ENCODE measurements at regions not wholly inside any gene's neighbourhood (a gene's known extent, or its start where the extent isn't known, plus 50 kb on each side); places are given as distances from the start of the nearest gene placed in this dataset.

GRCh38 chr16:9351440-9351839, 260.0 kb downstream of the HAPSTR1 start:
- Histone ChIP-seq H3K4me1 (ENCODE audit: control insufficient read depth, insufficient read depth, low read length) (no peaks in the 10 kb centered on the region), H3K9me3 (ENCODE audit: control insufficient read depth, insufficient read depth, low read length) (no peaks in the 10 kb centered on the region), H3K36me3 (ENCODE audit: control insufficient read depth, insufficient read depth, low read length) (no peaks in the 10 kb centered on the region), H3K27ac (ENCODE audit: low read length) (no peak overlapping the region), H3K4me3 (ENCODE audit: low read length) (no peak overlapping the region), H3K27me3 (ENCODE audit: control insufficient read depth, insufficient read depth, low read length) (no peaks in the 10 kb centered on the region)
- no CpG with 5 or more reads among the region's 6 CpGs for WGBS (ENCODE audit: insufficient coverage, insufficient read length)
- DNase-seq (ENCODE audit: low read depth, low spot score) = no peak

DNA sequence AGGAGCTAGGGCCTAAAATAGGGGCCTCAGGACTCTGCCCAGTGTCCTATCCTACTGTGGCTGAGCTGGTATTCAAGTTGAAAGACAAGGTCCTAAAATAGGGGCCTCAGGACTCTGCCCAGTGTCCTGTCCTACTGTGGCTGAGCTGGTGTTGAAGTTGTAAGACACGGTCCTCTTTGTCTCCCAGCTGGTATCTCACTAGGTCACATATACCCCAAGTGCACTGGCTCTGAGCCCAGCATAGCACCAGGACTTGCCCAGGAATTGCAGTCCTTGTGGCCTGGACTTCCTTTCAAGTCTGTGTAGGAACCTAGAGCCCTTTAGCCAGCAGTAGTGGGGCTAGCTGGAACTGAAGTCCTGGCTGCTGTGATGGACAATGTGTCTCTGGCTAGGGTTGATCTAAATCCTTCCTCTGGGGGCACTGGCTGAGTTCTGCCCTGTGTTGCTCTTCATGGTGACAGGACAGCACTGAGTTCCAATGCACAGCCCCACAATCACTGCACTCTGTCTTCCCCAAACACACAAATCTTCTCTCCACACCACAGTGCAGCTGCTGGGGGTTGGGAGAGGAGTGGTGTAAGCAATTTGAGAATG, 260.5 kb downstream of the HAPSTR1 start:
- no CpG with 5 or more reads among the region's 1 CpG for WGBS (ENCODE audit: insufficient coverage, insufficient read length)
- Histone ChIP-seq H3K36me3 (ENCODE audit: control insufficient read depth, insufficient read depth, low read length) (no peaks in the 10 kb centered on the region), H3K4me3 (ENCODE audit: low read length) (no peak overlapping the region), H3K27me3 (ENCODE audit: control insufficient read depth, insufficient read depth, low read length) (no peaks in the 10 kb centered on the region), H3K9me3 (ENCODE audit: control insufficient read depth, insufficient read depth, low read length) (no peaks in the 10 kb centered on the region), H3K4me1 (ENCODE audit: control insufficient read depth, insufficient read depth, low read length) (no peaks in the 10 kb centered on the region), H3K27ac (ENCODE audit: low read length) (no peak overlapping the region)
- DNase-seq (ENCODE audit: low read depth, low spot score) = no peak

DNA sequence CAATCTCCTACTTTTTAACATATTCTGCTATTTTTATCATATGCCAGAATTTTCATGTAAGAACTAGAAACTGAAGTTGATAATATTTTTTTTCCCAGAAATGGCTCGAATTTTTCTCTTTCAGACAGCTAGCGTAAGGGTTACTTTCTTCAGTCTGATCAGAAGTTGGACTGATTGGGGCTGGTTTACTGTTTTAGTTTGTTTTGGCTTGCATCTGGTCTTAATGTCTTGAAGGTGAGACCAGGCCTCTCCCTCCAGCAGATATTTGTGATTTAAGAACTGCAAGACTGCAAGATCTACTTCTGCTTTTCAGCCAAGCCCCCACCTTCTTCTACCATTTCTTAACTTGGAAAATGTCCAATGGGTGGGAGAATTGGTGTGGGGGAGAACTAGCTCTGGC, 266.4 kb downstream of the HAPSTR1 start:
- WGBS (ENCODE audit: insufficient coverage, insufficient read length) = no CpG with 5 or more reads among the region's 2 CpGs
- no peak for DNase-seq (ENCODE audit: low read depth, low spot score)
- Histone ChIP-seq H3K4me1 (ENCODE audit: control insufficient read depth, insufficient read depth, low read length) (no peaks in the 10 kb centered on the region), H3K4me3 (ENCODE audit: low read length) (no peak overlapping the region), H3K9me3 (ENCODE audit: control insufficient read depth, insufficient read depth, low read length) (no peaks in the 10 kb centered on the region), H3K27ac (ENCODE audit: low read length) (no peak overlapping the region), H3K27me3 (ENCODE audit: control insufficient read depth, insufficient read depth, low read length) (no peaks in the 10 kb centered on the region), H3K36me3 (ENCODE audit: control insufficient read depth, insufficient read depth, low read length) (no peaks in the 10 kb centered on the region)

DNA sequence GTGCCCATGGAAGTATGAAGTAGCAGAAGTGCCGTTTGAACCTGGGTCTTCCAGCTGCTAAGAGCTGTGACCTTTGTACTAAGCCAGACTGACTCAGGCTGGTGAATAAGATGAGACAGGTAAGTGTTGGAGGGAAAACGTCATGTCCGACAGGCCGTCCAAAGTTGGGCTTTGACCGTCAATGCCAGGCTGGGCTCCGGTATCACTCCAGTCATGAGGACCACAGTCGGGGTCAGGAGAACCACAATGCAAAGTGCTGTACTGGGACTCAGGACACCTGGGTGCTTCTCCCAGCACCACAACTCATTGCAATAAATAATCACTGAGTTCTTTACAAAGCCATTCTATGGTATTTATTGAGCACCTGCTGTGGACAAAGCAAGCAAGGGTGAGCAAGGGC, 268.6 kb downstream of the HAPSTR1 start:
- Histone ChIP-seq H3K27ac (ENCODE audit: low read length) (no peak overlapping the region), H3K36me3 (ENCODE audit: control insufficient read depth, insufficient read depth, low read length) (no peaks in the 10 kb centered on the region), H3K9me3 (ENCODE audit: control insufficient read depth, insufficient read depth, low read length) (no peaks in the 10 kb centered on the region), H3K27me3 (ENCODE audit: control insufficient read depth, insufficient read depth, low read length) (no peaks in the 10 kb centered on the region), H3K4me1 (ENCODE audit: control insufficient read depth, insufficient read depth, low read length) (no peaks in the 10 kb centered on the region), H3K4me3 (ENCODE audit: low read length) (no peak overlapping the region)
- WGBS (ENCODE audit: insufficient coverage, insufficient read length) = no CpG with 5 or more reads among the region's 7 CpGs
- DNase-seq (ENCODE audit: low read depth, low spot score) = no peak

- Histone ChIP-seq H3K36me3 (ENCODE audit: control insufficient read depth, insufficient read depth, low read length) (no peaks in the 10 kb centered on the region), H3K27me3 (ENCODE audit: control insufficient read depth, insufficient read depth, low read length) (no peaks in the 10 kb centered on the region), H3K4me1 (ENCODE audit: control insufficient read depth, insufficient read depth, low read length) (no peaks in the 10 kb centered on the region), H3K27ac (ENCODE audit: low read length) (no peak overlapping the region), H3K9me3 (ENCODE audit: control insufficient read depth, insufficient read depth, low read length) (no peaks in the 10 kb centered on the region), H3K4me3 (ENCODE audit: low read length) (no peak overlapping the region)
- DNase-seq (ENCODE audit: low read depth, low spot score) = no peak
- no CpG with 5 or more reads among the region's 8 CpGs for WGBS (ENCODE audit: insufficient coverage, insufficient read length)
These were observed 270.6 kb downstream of the HAPSTR1 start for GRCh38 chr16:9362050-9362449.

- Histone ChIP-seq H3K9me3 (ENCODE audit: control insufficient read depth, insufficient read depth, low read length) (no peaks in the 10 kb centered on the region), H3K27ac (ENCODE audit: low read length) (no peak overlapping the region), H3K27me3 (ENCODE audit: control insufficient read depth, insufficient read depth, low read length) (no peaks in the 10 kb centered on the region), H3K4me3 (ENCODE audit: low read length) (no peak overlapping the region), H3K4me1 (ENCODE audit: control insufficient read depth, insufficient read depth, low read length) (no peaks in the 10 kb centered on the region), H3K36me3 (ENCODE audit: control insufficient read depth, insufficient read depth, low read length) (no peaks in the 10 kb centered on the region)
- no CpG with 5 or more reads among the region's 3 CpGs for WGBS (ENCODE audit: insufficient coverage, insufficient read length)
- no peak for DNase-seq (ENCODE audit: low read depth, low spot score)
These were observed 271.2 kb downstream of the HAPSTR1 start for GRCh38 chr16:9362604-9363003.

DNA sequence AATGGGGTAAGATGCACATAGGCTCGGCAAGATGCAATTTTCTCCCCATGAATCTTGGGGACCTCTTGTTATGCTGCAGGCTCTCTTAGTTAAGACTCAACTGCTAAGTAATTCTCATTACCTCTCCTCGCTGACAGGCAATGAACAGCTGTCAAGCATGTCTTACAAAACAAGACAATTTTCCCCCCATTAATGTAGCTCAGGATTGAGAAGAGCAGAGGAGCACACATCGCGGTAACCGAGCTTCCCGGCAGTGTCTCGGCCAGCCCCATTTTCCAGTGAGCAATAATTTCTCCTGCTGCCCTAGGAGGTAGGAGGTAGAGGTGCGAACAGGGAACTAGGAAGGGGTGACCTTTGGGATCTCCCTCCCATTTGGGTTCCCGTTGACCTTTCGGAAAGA, 272.1 kb downstream of the HAPSTR1 start:
- Histone ChIP-seq H3K4me1 (ENCODE audit: control insufficient read depth, insufficient read depth, low read length) (no peaks in the 10 kb centered on the region), H3K9me3 (ENCODE audit: control insufficient read depth, insufficient read depth, low read length) (no peaks in the 10 kb centered on the region), H3K36me3 (ENCODE audit: control insufficient read depth, insufficient read depth, low read length) (no peaks in the 10 kb centered on the region), H3K4me3 (ENCODE audit: low read length) (no peak overlapping the region), H3K27ac (ENCODE audit: low read length) (no peak overlapping the region), H3K27me3 (ENCODE audit: control insufficient read depth, insufficient read depth, low read length) (no peaks in the 10 kb centered on the region)
- no peak for DNase-seq (ENCODE audit: low read depth, low spot score)
- WGBS (ENCODE audit: insufficient coverage, insufficient read length) = no CpG with 5 or more reads among the region's 10 CpGs

DNA sequence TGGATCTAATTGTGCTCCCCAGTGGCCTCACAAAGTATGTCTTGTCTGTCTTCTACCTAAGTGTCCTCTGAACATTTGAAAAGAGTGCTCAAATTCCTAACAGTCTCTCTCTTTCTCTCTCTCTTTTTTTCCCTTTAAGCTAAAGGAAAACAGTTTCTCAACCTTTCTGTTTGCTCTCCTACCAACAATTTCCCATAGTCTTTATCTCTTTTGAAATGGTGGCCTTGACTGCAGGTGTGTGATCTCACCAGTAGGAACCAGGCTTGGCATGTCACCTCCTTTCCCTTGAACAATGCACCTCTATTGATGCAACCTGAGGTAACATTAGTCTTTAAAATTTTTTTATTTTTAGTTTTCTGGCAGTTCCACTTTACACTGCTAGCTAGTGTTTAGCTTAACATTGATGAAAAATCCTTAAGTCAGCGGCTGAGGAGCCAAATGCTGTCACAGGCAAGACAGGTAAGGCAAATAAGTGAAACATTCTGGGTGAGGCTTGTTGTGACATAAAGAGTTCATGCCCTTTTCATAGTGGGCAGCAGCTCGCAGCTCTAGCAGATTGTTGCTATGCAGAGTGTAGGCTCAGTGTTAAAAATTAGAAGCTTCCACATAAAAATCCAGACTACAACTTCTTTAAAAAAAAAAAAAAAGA, 273.4 kb downstream of the HAPSTR1 start:
- no peaks in the 10 kb centered on the region for H3K4me1 ChIP-seq (ENCODE audit: control insufficient read depth, insufficient read depth, low read length)
- H3K27ac ChIP-seq (ENCODE audit: low read length) = no peak overlapping the region
- no CpG with 5 or more reads among the region's 2 CpGs for WGBS (ENCODE audit: insufficient coverage, insufficient read length)

DNA sequence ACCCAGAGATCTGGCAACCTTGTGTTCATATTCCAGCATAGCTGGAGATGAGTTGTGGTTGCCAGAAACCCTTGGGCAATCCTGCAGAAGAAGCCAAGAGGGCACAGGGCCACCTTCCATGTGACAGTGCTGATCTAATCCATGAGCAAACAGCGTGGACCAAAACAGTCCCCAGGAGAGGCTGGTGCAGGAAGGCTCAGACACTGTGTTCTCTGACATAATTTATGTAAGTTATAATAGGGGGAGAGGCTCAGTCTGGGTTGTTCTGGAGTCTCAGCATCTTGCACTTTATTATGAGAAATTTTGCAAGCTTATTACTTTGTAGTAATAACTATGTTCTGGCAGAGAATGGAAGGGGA, 273.9 kb downstream of the HAPSTR1 start:
- Histone ChIP-seq H3K9me3 (ENCODE audit: control insufficient read depth, insufficient read depth, low read length) (no peaks in the 10 kb centered on the region), H3K36me3 (ENCODE audit: control insufficient read depth, insufficient read depth, low read length) (no peaks in the 10 kb centered on the region), H3K4me1 (ENCODE audit: control insufficient read depth, insufficient read depth, low read length) (no peaks in the 10 kb centered on the region), H3K27ac (ENCODE audit: low read length) (no peak overlapping the region), H3K4me3 (ENCODE audit: low read length) (no peak overlapping the region), H3K27me3 (ENCODE audit: control insufficient read depth, insufficient read depth, low read length) (no peaks in the 10 kb centered on the region)
- no CpG with 5 or more reads among the region's 1 CpG for WGBS (ENCODE audit: insufficient coverage, insufficient read length)
- DNase-seq (ENCODE audit: low read depth, low spot score) = no peak

More for the DNA sequence above, 273.4 kb downstream of the HAPSTR1 start:
- no peak for DNase-seq (ENCODE audit: low read depth, low spot score)
- Histone ChIP-seq H3K36me3 (ENCODE audit: control insufficient read depth, insufficient read depth, low read length) (no peaks in the 10 kb centered on the region), H3K9me3 (ENCODE audit: control insufficient read depth, insufficient read depth, low read length) (no peaks in the 10 kb centered on the region), H3K27me3 (ENCODE audit: control insufficient read depth, insufficient read depth, low read length) (no peaks in the 10 kb centered on the region), H3K4me3 (ENCODE audit: low read length) (no peak overlapping the region)

GRCh38 chr16:9366048-9366969, 274.9 kb downstream of the HAPSTR1 start:
- Histone ChIP-seq H3K4me3 (ENCODE audit: low read length) (no peak overlapping the region), H3K9me3 (ENCODE audit: control insufficient read depth, insufficient read depth, low read length) (no peaks in the 10 kb centered on the region), H3K36me3 (ENCODE audit: control insufficient read depth, insufficient read depth, low read length) (no peaks in the 10 kb centered on the region), H3K27ac (ENCODE audit: low read length) (no peak overlapping the region), H3K4me1 (ENCODE audit: control insufficient read depth, insufficient read depth, low read length) (no peaks in the 10 kb centered on the region), H3K27me3 (ENCODE audit: control insufficient read depth, insufficient read depth, low read length) (no peaks in the 10 kb centered on the region)
- no CpG with 5 or more reads among the region's 8 CpGs for WGBS (ENCODE audit: insufficient coverage, insufficient read length)
- no peak for DNase-seq (ENCODE audit: low read depth, low spot score)
